ENCODE measurements at regions not wholly inside any gene's neighbourhood (a gene's known extent, or its start where the extent isn't known, plus 50 kb on each side); places are given as distances from the start of the nearest gene placed in this dataset.

GRCh38 chr5:173514661-173515060, 101.8 kb downstream of the BOD1 start:
- no peak for DNase-seq (ENCODE audit: low spot score)
- TF ChIP-seq CTCF (IDR thresholded peaks at IDR 0.05), result no peak
- Histone ChIP-seq H3K27ac (no peak overlapping the region), H3K4me3 (no peak overlapping the region)

GRCh38 chr5:173513521-173513991, 102.9 kb downstream of the BOD1 start:
- Histone ChIP-seq H3K4me3 (no peak overlapping the region), H3K27ac (no peak overlapping the region)
- DNase-seq (ENCODE audit: low spot score), result no peak
- no peak for TF ChIP-seq CTCF (IDR thresholded peaks at IDR 0.05)

- H3K27ac ChIP-seq, result no peak overlapping the region
- TF ChIP-seq CTCF (IDR thresholded peaks at IDR 0.05), result no peak
- H3K4me3 ChIP-seq, result no peak overlapping the region
- no peak for DNase-seq (ENCODE audit: low spot score)
Observed at GRCh38 chr5:173512637-173513435, 103.6 kb downstream of the BOD1 start.

- TF ChIP-seq CTCF (IDR thresholded peaks at IDR 0.05), result no peak
- H3K27ac ChIP-seq, result no peak overlapping the region
- H3K4me3 ChIP-seq, result no peak overlapping the region
- no peak for DNase-seq (ENCODE audit: low spot score)
Observed at GRCh38 chr5:173509060-173509459, 107.4 kb downstream of the BOD1 start.

- no peak overlapping the region for H3K4me3 ChIP-seq
- no peak for DNase-seq (ENCODE audit: low spot score)
- no peak for TF ChIP-seq CTCF (IDR thresholded peaks at IDR 0.05)
- H3K27ac ChIP-seq, result no peak overlapping the region
Observed at GRCh38 chr5:173507171-173507570, 109.3 kb downstream of the BOD1 start.

GRCh38 chr5:173505634-173506033, 110.8 kb downstream of the BOD1 start:
- no peak for TF ChIP-seq CTCF (IDR thresholded peaks at IDR 0.05)
- no peak overlapping the region for H3K27ac ChIP-seq
- no peak overlapping the region for H3K4me3 ChIP-seq
- DNase-seq (ENCODE audit: low spot score), result no peak

GRCh38 chr5:173501922-173502321, 114.5 kb downstream of the BOD1 start:
- DNase-seq (ENCODE audit: low spot score), result no peak
- no peak for TF ChIP-seq CTCF (IDR thresholded peaks at IDR 0.05)
- Histone ChIP-seq H3K4me3 (no peak overlapping the region), H3K27ac (no peak overlapping the region)
